RPMI7951 (cell line): ENCODE measurements at regions not wholly inside any gene's neighbourhood (a gene's known extent, or its start where the extent isn't known, plus 50 kb on each side); places are given as distances from the start of the nearest gene placed in this dataset.
"Not testable (repeated sequence)": the region's sequence is repeated elsewhere in the genome, so short reads cannot be mapped to it uniquely, and the experiment has no call there.

Source experiments
- DNase-seq: peaks from one replicate; pipeline ENCODE4 v3.0.0-alpha.2; 2012; ENCODE audit warnings: low read depth

GRCh38 chr6:48994811-48995210, 468.2 kb downstream of the MMUT start:
- DNase-seq = no peak

- peak; percentile 54 for DNase-seq
Observed at GRCh38 chr6:48990739-48991138, 472.3 kb downstream of the MMUT start.

DNA sequence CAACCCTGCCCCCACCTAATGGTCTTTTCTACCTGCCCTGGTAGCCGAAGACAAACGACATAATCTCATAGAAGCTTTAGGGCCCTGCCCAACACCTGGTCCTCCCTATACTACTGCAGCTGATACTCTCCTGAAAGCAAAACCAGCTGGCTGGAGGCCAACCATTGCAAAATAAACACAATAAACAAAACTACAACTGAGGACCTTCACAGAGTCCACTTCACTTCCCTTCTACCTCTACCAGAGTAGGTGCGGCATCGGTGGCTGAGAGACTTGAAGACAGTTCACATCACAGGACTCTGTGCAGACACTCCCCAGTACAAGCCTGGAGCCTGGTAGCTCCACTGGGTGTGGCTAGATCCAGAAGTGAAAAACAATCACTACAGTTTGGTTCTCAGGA, 476.2 kb downstream of the MMUT start:
- DNase-seq = no peak

DNA sequence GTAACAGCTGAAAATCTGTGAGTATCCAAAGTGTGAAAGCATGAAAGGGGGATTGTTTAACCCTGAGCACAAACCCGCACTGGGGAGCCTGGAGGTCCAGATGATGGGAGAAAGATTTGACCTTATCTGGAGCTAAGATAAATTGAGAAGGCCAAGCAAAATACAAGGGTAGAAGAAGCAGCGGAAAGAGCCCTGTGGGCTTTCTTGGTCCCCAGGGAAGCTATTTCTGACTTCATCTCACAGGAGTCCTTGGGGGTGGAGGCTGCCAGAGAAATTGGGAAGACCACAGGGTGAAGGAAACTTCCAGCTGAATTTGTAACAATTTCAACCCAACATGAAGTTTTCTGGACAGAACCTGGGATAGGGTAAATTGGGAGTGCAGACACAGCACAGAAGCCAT, 476.9 kb downstream of the MMUT start:
- no peak for DNase-seq

DNA sequence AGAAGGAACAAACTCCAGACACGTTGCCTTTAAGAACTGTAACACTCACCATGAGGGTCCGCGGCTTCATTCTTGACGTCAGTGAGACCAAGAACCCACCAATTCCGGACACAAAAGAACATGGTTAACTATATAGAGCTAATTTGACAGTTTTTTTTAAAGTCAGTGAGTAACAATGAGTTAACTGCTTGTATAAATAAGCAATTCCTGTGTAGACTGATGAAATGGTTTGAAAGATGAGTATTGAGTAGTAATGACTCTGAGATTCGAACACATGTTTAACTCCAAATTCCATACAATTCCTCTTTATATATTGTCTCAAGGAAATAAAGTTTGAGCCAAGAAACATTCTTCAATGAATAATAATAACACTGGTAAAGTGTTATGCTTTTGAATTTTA, 478.0 kb downstream of the MMUT start:
- DNase-seq = no peak

- not testable (repeated sequence) for DNase-seq
Observed at GRCh38 chr6:48983968-48984367, 479.1 kb downstream of the MMUT start.

DNA sequence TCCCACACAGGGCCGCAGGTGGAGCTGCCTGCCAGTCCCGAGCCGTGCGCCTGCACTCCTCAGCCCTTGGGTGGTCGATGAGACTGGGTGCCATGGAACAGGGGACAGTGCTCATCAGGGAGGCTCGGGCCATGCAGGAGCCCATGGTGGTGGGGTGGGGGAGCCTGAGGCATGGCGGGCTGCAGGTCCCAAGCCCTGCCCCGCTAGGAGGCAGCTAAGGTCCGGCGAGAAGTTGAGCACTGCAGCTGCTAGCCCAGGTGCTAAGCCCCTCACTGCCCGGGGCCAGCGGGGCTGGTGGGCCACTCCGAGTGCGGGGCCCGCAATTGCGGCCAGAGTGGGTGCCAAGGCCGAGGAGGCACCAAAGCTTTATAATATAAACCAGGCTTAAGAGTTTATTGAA, 479.7 kb downstream of the MMUT start:
- DNase-seq = no peak

GRCh38 chr6:48979806-48980205, 483.2 kb downstream of the MMUT start:
- no peak for DNase-seq

DNA sequence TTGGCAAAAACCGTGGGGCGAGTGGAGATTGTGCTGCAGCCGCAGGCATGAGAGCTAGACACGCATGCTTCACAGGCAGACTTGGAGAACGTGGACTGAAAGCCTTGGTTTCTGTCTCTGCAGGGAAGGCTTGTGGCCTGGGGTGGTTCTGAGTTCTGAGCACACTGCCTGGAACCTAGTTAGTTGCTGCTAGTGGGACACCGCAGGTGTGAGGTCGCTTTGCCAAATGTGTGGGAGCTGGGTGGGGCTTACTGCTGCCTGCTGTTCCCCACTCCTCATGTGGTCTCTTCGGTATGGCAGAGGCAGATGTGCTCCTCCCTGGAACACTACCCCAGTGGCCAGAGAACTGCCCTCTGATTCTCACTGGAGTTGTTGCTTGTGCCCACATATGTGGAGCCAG, 484.0 kb downstream of the MMUT start:
- DNase-seq = no peak

- DNase-seq = no peak
Observed at GRCh38 chr6:48978016-48978415, 485.0 kb downstream of the MMUT start.

DNA sequence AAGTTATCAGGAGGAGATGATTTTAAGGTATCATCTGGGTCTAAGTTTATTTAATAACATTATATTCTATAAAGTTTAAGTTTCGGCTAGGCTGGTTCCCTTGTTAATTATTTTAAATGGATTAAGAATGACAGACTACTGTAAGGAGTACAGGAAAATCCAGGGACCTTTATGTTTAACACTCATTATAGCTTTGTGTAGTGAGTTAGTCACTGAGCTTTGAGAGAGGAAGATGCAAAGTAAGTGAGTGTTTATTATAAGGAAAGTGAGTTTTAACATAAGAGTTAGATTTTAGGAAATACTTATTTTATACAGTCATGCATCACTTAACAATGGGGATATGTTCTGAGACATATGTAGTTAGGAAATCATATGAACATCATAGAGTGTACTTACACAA, 485.5 kb downstream of the MMUT start:
- no peak for DNase-seq

DNA sequence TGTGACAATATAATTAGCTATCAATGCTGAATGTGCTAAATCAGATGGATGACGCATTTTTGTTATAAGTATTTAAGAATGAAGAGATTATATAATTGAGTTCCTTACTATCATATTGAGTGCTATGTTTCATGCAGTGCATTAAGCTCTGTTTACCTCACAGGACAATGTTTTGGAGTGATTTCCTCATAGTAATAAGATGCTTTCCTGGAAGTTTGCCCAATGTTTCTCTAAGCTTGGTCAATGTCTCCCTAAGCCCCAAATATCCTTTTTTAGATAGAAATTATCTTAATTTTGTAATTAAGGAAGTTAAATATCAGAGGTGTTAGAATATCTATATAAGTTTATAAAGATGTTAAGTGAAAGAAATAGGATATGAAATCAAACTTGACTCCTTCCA, 489.6 kb downstream of the MMUT start:
- DNase-seq = no peak

GRCh38 chr6:48961781-48962415, 501.2 kb downstream of the MMUT start:
- DNase-seq = no peak

- DNase-seq = no peak
Observed at GRCh38 chr6:48959251-48960060, 503.6 kb downstream of the MMUT start.

DNA sequence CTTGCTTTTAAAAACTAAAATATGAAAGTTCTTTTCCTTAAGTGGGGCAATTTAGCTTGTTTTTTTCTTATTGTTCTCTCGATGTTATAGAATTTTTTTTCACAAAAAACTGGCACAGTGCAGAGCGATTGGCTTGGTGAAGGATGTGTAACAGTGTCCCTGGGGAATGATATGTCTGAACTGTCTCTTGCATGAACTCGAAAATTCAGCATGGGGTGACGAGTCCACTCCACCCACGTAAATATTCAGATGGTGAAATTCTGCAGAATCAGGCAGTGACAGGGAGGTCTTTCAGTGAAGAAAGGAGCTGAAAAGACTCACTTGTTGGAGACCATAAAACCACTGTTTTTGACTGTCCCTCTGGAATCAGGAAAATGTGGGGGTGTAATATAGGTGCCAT, 505.3 kb downstream of the MMUT start:
- DNase-seq = peak; percentile 14

- DNase-seq = no peak
Observed at GRCh38 chr6:48951917-48952316, 511.1 kb downstream of the MMUT start.

- peak; percentile 25 for DNase-seq
Observed at GRCh38 chr6:48944276-48944675, 518.8 kb downstream of the MMUT start.

DNA sequence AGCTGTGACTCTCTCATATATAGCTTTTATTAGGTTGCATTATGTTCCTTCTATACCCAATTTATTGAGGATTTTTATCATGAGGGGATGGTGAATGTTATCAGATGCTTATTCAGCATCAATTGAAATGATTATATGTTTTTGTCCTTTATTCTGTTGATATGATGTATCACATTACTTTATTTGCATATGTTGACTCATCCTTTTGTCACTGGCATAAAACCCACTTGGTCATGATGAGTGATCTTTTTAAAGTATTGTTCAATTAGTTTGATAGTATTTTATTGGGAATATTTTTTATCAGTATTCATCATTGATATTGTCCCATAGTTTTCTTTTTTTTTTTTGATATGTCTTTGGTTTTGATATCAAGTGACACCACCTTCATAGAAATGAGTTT, 529.9 kb downstream of the MMUT start:
- no peak for DNase-seq

GRCh38 chr6:48928937-48929336, 534.1 kb downstream of the MMUT start:
- DNase-seq = peak; percentile 7

GRCh38 chr6:48922837-48923236, 540.2 kb downstream of the MMUT start:
- DNase-seq = no peak

DNA sequence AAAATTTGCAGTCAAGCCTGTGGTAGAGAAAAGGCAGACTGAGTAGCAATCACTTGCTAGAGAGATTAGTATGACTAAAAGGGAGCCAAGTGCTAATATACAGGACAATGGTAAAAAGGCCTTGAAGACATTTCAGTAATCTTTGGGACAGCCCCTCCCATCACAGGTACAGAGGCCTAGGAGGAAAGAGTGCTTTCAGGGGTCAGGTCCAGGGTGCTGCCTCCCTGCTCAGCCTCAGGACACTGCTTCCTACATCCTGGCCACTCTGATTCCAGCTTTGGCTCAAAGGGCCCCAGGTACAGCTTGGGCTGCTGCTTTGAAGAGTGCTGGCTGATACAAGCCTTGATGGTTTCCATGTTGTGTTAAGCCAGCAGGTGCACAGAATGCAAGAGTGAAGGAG, 543.5 kb downstream of the MMUT start:
- DNase-seq = no peak

GRCh38 chr6:48917233-48917632, 545.8 kb downstream of the MMUT start:
- DNase-seq = no peak

- no peak for DNase-seq
Observed at GRCh38 chr6:48916607-48917006, 546.4 kb downstream of the MMUT start.

- DNase-seq = no peak
Observed at GRCh38 chr6:48915591-48915990, 547.5 kb downstream of the MMUT start.
